ENCODE measurements at regions not wholly inside any gene's neighbourhood (a gene's known extent, or its start where the extent isn't known, plus 50 kb on each side); places are given as distances from the start of the nearest gene placed in this dataset.

DNA sequence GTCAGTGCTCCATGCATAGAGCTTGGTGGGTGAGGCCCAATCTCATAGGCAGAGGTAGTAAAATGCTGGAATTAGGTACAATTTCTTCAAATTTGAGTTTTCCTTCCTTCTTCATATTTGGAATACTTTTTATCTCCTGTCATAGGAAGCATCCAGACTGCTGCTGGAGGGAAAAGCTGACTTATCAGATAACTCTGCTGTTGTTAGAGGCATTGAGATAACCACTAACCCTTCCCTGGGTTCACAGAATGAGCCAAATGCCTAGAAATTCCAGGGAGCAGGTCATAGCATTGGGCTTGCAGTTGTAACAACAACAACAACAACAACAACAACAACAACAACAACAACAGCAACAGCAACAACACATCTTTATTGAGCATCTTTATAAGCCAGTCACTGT lies 332.7 kb downstream of the PDCD6IP start:
- DNase-seq (ENCODE audit: low spot score): no peak
- TF ChIP-seq, protein P1, sequence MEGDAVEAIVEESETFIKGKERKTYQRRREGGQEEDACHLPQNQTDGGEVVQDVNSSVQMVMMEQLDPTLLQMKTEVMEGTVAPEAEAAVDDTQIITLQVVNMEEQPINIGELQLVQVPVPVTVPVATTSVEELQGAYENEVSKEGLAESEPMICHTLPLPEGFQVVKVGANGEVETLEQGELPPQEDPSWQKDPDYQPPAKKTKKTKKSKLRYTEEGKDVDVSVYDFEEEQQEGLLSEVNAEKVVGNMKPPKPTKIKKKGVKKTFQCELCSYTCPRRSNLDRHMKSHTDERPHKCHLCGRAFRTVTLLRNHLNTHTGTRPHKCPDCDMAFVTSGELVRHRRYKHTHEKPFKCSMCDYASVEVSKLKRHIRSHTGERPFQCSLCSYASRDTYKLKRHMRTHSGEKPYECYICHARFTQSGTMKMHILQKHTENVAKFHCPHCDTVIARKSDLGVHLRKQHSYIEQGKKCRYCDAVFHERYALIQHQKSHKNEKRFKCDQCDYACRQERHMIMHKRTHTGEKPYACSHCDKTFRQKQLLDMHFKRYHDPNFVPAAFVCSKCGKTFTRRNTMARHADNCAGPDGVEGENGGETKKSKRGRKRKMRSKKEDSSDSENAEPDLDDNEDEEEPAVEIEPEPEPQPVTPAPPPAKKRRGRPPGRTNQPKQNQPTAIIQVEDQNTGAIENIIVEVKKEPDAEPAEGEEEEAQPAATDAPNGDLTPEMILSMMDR (IDR thresholded peaks at IDR 0.05; ENCODE audit: borderline replicate concordance, control extremely low read depth, extremely low read depth, insufficient read depth, missing control alignments): no peak
- in situ Hi-C loops (cut with MboI; ENCODE audit: low sequenced_read_pairs, unreplicated experiment): no loop called here

- in situ Hi-C loops (cut with MboI; ENCODE audit: low sequenced_read_pairs, unreplicated experiment): no loop called here
- TF ChIP-seq, protein P1 (IDR thresholded peaks at IDR 0.05; ENCODE audit: borderline replicate concordance, control extremely low read depth, extremely low read depth, insufficient read depth, missing control alignments): no peak
- no peak for DNase-seq (ENCODE audit: low spot score)
These were observed 333.8 kb downstream of the PDCD6IP start for GRCh38 chr3:34132069-34132692.

DNA sequence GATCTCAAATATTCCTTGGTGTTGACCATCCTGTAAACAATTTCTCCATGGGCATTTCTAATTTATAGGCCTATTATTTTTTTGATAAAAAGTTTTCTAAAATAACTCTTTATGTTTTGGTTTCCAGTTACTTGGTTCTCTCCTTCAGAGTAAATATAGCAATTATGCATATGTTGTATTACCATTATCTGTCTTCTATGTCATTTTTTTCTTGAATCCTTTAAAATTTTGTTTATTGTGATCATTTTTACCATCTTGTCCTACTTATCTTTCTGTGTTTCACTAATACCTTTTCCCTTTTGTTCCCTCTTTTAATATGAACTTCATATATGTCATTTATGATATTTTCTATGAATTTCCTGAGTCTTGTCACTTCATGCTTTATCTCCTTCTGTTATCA lies 341.1 kb downstream of the PDCD6IP start:
- TF ChIP-seq, protein P1 (IDR thresholded peaks at IDR 0.05; ENCODE audit: borderline replicate concordance, control extremely low read depth, extremely low read depth, insufficient read depth, missing control alignments): no peak
- in situ Hi-C loops (cut with MboI; ENCODE audit: low sequenced_read_pairs, unreplicated experiment): no loop called here

DNA sequence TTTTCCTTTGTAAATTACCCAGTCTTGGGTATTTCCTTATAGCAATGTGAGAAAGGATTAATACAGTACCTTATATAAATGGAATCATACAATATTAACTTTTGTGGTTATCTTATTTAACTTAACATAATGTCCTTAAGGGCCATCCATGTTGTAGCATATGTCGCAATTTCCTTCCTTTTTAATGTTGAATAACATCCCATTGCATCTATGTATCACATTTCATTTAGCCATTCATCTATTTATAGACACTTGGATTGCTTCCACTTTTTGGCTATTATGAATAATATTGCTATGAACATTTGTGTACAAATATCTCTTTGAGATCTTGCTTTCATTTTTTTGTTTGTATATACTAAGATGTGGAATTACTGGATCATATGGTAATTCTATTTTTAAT lies 342.2 kb downstream of the PDCD6IP start:
- no peak for DNase-seq (ENCODE audit: low spot score)
- in situ Hi-C loops (cut with MboI; ENCODE audit: low sequenced_read_pairs, unreplicated experiment): no loop called here
- TF ChIP-seq, protein P1 (IDR thresholded peaks at IDR 0.05; ENCODE audit: borderline replicate concordance, control extremely low read depth, extremely low read depth, insufficient read depth, missing control alignments): no peak

More for the DNA sequence above, 341.1 kb downstream of the PDCD6IP start:
- DNase-seq (ENCODE audit: low spot score): no peak

GRCh38 chr3:34141841-34142337 lies 343.5 kb downstream of the PDCD6IP start:
- TF ChIP-seq, protein P1 (IDR thresholded peaks at IDR 0.05; ENCODE audit: borderline replicate concordance, control extremely low read depth, extremely low read depth, insufficient read depth, missing control alignments): no peak

GRCh38 chr3:34145796-34146195 lies 347.4 kb downstream of the PDCD6IP start:
- DNase-seq (ENCODE audit: low spot score): no peak
- in situ Hi-C loops (cut with MboI; ENCODE audit: low sequenced_read_pairs, unreplicated experiment): no loop called here
- TF ChIP-seq, protein P1 (IDR thresholded peaks at IDR 0.05; ENCODE audit: borderline replicate concordance, control extremely low read depth, extremely low read depth, insufficient read depth, missing control alignments): no peak

More at GRCh38 chr3:34141841-34142337, 343.5 kb downstream of the PDCD6IP start:
- no peak for DNase-seq (ENCODE audit: low spot score)
- in situ Hi-C loops (cut with MboI; ENCODE audit: low sequenced_read_pairs, unreplicated experiment): no loop called here
